GM12891 (cell line): ENCODE measurements at regions not wholly inside any gene's neighbourhood (a gene's known extent, or its start where the extent isn't known, plus 50 kb on each side); places are given as distances from the start of the nearest gene placed in this dataset.

Source experiments
- PAX5 ChIP-seq: IDR thresholded peaks from 2 replicates; pipeline ENCODE4 v1.6.1; 2011; ENCODE audit warnings: low read length, moderate library complexity, mild to moderate bottlenecking; ENCODE audit not compliant: insufficient read depth, severe bottlenecking
- POLR2A ChIP-seq: IDR thresholded peaks from 2 replicates; pipeline ENCODE4 v1.6.1; 2011; ENCODE audit warnings: low read depth, low read length, control low read depth
- POLR2AphosphoS5 ChIP-seq: IDR thresholded peaks from 2 replicates; pipeline ENCODE4 v1.6.1; 2011; ENCODE audit warnings: low read depth, low read length, control low read depth
- POU2F2 ChIP-seq: IDR thresholded peaks from 2 replicates; pipeline ENCODE4 v1.6.1; 2011; ENCODE audit warnings: low read depth, mild to moderate bottlenecking, control low read depth, low read length, moderate library complexity
- SPI1 ChIP-seq: IDR thresholded peaks from 2 replicates; pipeline ENCODE4 v1.6.1; 2011; ENCODE audit warnings: low read depth, low read length, control low read depth
- TAF1 ChIP-seq: IDR thresholded peaks from 2 replicates; pipeline ENCODE4 v1.6.1; 2011; ENCODE audit warnings: low read depth, low read length, control low read depth

- TF ChIP-seq POLR2A (no peak), POLR2AphosphoS5 (no peak), TAF1 (no peak), PAX5 (no peak), SPI1 (no peak), POU2F2 (no peak)
Observed at GRCh38 chr2:83340424-83340823, 1118.7 kb downstream of the SUCLG1 start.
